ENCODE measurements at regions not wholly inside any gene's neighbourhood (a gene's known extent, or its start where the extent isn't known, plus 50 kb on each side); places are given as distances from the start of the nearest gene placed in this dataset.

GRCh38 chr9:115985657-115986056 is 167.9 kb upstream of the PAPPA start:
- Histone ChIP-seq H3K4me1 (ENCODE audit: control insufficient read depth in 3 of 3, insufficient read depth in 2 of 3, low read depth in 1 of 3, low read length in 2 of 3) (no peaks in the 10 kb centered on the region), H3K4me3 (ENCODE audit: low read depth in 1 of 3, low read length in 3 of 3) (no peak overlapping the region), H3K27ac (ENCODE audit: low read depth in 1 of 3, low read length in 2 of 3) (no peak overlapping the region), H3K27me3 (ENCODE audit: control insufficient read depth in 3 of 3, insufficient read depth in 3 of 3, low read length in 3 of 3) (no peaks in the 10 kb centered on the region), H3K9me3 (ENCODE audit: control insufficient read depth in 2 of 2, insufficient read depth in 1 of 2, low read depth in 1 of 2, low read length in 1 of 2) (no peaks in the 10 kb centered on the region), H3K36me3 (ENCODE audit: control insufficient read depth in 3 of 3, insufficient read depth in 2 of 3, low read depth in 1 of 3, low read length in 3 of 3) (no peaks in the 10 kb centered on the region)
- WGBS, 3 donors = 88 to 92% (median 90%) methylated on average over 1 of the region's 1 CpG
- FAIRE-seq = no peak
- DNase-seq = no peak

GRCh38 chr9:115986508-115986907 is 167.1 kb upstream of the PAPPA start:
- Histone ChIP-seq H3K27ac (ENCODE audit: low read depth in 1 of 3, low read length in 2 of 3) (no peak overlapping the region), H3K9me3 (ENCODE audit: control insufficient read depth in 2 of 2, insufficient read depth in 1 of 2, low read depth in 1 of 2, low read length in 1 of 2) (no peaks in the 10 kb centered on the region), H3K4me1 (ENCODE audit: control insufficient read depth in 3 of 3, insufficient read depth in 2 of 3, low read depth in 1 of 3, low read length in 2 of 3) (no peaks in the 10 kb centered on the region), H3K4me3 (ENCODE audit: low read depth in 1 of 3, low read length in 3 of 3) (no peak overlapping the region), H3K36me3 (ENCODE audit: control insufficient read depth in 3 of 3, insufficient read depth in 2 of 3, low read depth in 1 of 3, low read length in 3 of 3) (no peaks in the 10 kb centered on the region), H3K27me3 (ENCODE audit: control insufficient read depth in 3 of 3, insufficient read depth in 3 of 3, low read length in 3 of 3) (no peaks in the 10 kb centered on the region)
- DNase-seq = no peak
- 87 to 92% (median 92%) methylated on average over 3 of the region's 3 CpGs for WGBS, 3 donors
- no peak for FAIRE-seq

- Histone ChIP-seq H3K27me3 (ENCODE audit: control insufficient read depth in 3 of 3, insufficient read depth in 3 of 3, low read length in 3 of 3) (no peaks in the 10 kb centered on the region), H3K4me3 (ENCODE audit: low read depth in 1 of 3, low read length in 3 of 3) (no peak overlapping the region), H3K4me1 (ENCODE audit: control insufficient read depth in 3 of 3, insufficient read depth in 2 of 3, low read depth in 1 of 3, low read length in 2 of 3) (no peaks in the 10 kb centered on the region), H3K36me3 (ENCODE audit: control insufficient read depth in 3 of 3, insufficient read depth in 2 of 3, low read depth in 1 of 3, low read length in 3 of 3) (no peaks in the 10 kb centered on the region), H3K27ac (ENCODE audit: low read depth in 1 of 3, low read length in 2 of 3) (no peak overlapping the region), H3K9me3 (ENCODE audit: control insufficient read depth in 2 of 2, insufficient read depth in 1 of 2, low read depth in 1 of 2, low read length in 1 of 2) (no peaks in the 10 kb centered on the region)
- no peak for FAIRE-seq
- no peak for DNase-seq
- WGBS, 3 donors = 76 to 90% (median 82%) methylated on average over 2 of the region's 2 CpGs
These were observed 164.9 kb upstream of the PAPPA start for GRCh38 chr9:115988701-115989100.

- H3K27ac ChIP-seq (ENCODE audit: low read depth in 1 of 3, low read length in 2 of 3) = no peak overlapping the region
- no peaks in the 10 kb centered on the region for H3K27me3 ChIP-seq (ENCODE audit: control insufficient read depth in 3 of 3, insufficient read depth in 3 of 3, low read length in 3 of 3)
- WGBS, 3 donors = 55 to 77% (median 66%) methylated on average over 4 of the region's 4 CpGs
- no peaks in the 10 kb centered on the region for H3K36me3 ChIP-seq (ENCODE audit: control insufficient read depth in 3 of 3, insufficient read depth in 2 of 3, low read depth in 1 of 3, low read length in 3 of 3)
- H3K9me3 ChIP-seq (ENCODE audit: control insufficient read depth in 2 of 2, insufficient read depth in 1 of 2, low read depth in 1 of 2, low read length in 1 of 2) = no peaks in the 10 kb centered on the region
- FAIRE-seq = no peak
- no peaks in the 10 kb centered on the region for H3K4me1 ChIP-seq (ENCODE audit: control insufficient read depth in 3 of 3, insufficient read depth in 2 of 3, low read depth in 1 of 3, low read length in 2 of 3)
- no peak overlapping the region for H3K4me3 ChIP-seq (ENCODE audit: low read depth in 1 of 3, low read length in 3 of 3)
- no peak for DNase-seq
These were observed 163.8 kb upstream of the PAPPA start for GRCh38 chr9:115989831-115990230.

GRCh38 chr9:115992834-115993233 is 160.8 kb upstream of the PAPPA start:
- Histone ChIP-seq H3K4me1 (ENCODE audit: control insufficient read depth in 3 of 3, insufficient read depth in 2 of 3, low read depth in 1 of 3, low read length in 2 of 3) (no peaks in the 10 kb centered on the region), H3K27ac (ENCODE audit: low read depth in 1 of 3, low read length in 2 of 3) (no peak overlapping the region), H3K4me3 (ENCODE audit: low read depth in 1 of 3, low read length in 3 of 3) (no peak overlapping the region), H3K27me3 (ENCODE audit: control insufficient read depth in 3 of 3, insufficient read depth in 3 of 3, low read length in 3 of 3) (no peaks in the 10 kb centered on the region), H3K36me3 (ENCODE audit: control insufficient read depth in 3 of 3, insufficient read depth in 2 of 3, low read depth in 1 of 3, low read length in 3 of 3) (no peaks in the 10 kb centered on the region), H3K9me3 (ENCODE audit: control insufficient read depth in 2 of 2, insufficient read depth in 1 of 2, low read depth in 1 of 2, low read length in 1 of 2) (no peaks in the 10 kb centered on the region)
- no peak for FAIRE-seq
- 84 to 90% (median 86%) methylated on average over 4 of the region's 4 CpGs for WGBS, 3 donors
- DNase-seq = no peak

- DNase-seq (no peak), FAIRE-seq (no peak)
- no peaks in the 10 kb centered on the region for H3K36me3 ChIP-seq (ENCODE audit: control insufficient read depth in 3 of 3, insufficient read depth in 2 of 3, low read depth in 1 of 3, low read length in 3 of 3)
- H3K9me3 ChIP-seq (ENCODE audit: control insufficient read depth in 2 of 2, insufficient read depth in 1 of 2, low read depth in 1 of 2, low read length in 1 of 2) = no peaks in the 10 kb centered on the region
- H3K27me3 ChIP-seq (ENCODE audit: control insufficient read depth in 3 of 3, insufficient read depth in 3 of 3, low read length in 3 of 3) = no peaks in the 10 kb centered on the region
- 46 to 58% (median 58%) methylated on average over 1 of the region's 1 CpG for WGBS, 3 donors
- no peak overlapping the region for H3K27ac ChIP-seq (ENCODE audit: low read depth in 1 of 3, low read length in 2 of 3)
- no peaks in the 10 kb centered on the region for H3K4me1 ChIP-seq (ENCODE audit: control insufficient read depth in 3 of 3, insufficient read depth in 2 of 3, low read depth in 1 of 3, low read length in 2 of 3)
- H3K4me3 ChIP-seq (ENCODE audit: low read depth in 1 of 3, low read length in 3 of 3) = no peak overlapping the region
These were observed 155.7 kb upstream of the PAPPA start for GRCh38 chr9:115997923-115998322.

GRCh38 chr9:115998666-115999065 is 154.9 kb upstream of the PAPPA start:
- H3K27me3 ChIP-seq (ENCODE audit: control insufficient read depth in 3 of 3, insufficient read depth in 3 of 3, low read length in 3 of 3) = no peaks in the 10 kb centered on the region
- H3K9me3 ChIP-seq (ENCODE audit: control insufficient read depth in 2 of 2, insufficient read depth in 1 of 2, low read depth in 1 of 2, low read length in 1 of 2) = no peaks in the 10 kb centered on the region
- H3K4me1 ChIP-seq (ENCODE audit: control insufficient read depth in 3 of 3, insufficient read depth in 2 of 3, low read depth in 1 of 3, low read length in 2 of 3) = no peaks in the 10 kb centered on the region
- H3K36me3 ChIP-seq (ENCODE audit: control insufficient read depth in 3 of 3, insufficient read depth in 2 of 3, low read depth in 1 of 3, low read length in 3 of 3) = no peaks in the 10 kb centered on the region
- DNase-seq = no peak
- FAIRE-seq = no peak
- H3K4me3 ChIP-seq (ENCODE audit: low read depth in 1 of 3, low read length in 3 of 3) = no peak overlapping the region
- H3K27ac ChIP-seq (ENCODE audit: low read depth in 1 of 3, low read length in 2 of 3) = no peak overlapping the region

GRCh38 chr9:115999498-115999897 is 154.1 kb upstream of the PAPPA start:
- 59 to 78% (median 71%) methylated on average over 2 of the region's 2 CpGs for WGBS, 3 donors
- Histone ChIP-seq H3K4me3 (ENCODE audit: low read depth in 1 of 3, low read length in 3 of 3) (no peak overlapping the region), H3K27me3 (ENCODE audit: control insufficient read depth in 3 of 3, insufficient read depth in 3 of 3, low read length in 3 of 3) (no peaks in the 10 kb centered on the region), H3K36me3 (ENCODE audit: control insufficient read depth in 3 of 3, insufficient read depth in 2 of 3, low read depth in 1 of 3, low read length in 3 of 3) (no peaks in the 10 kb centered on the region), H3K9me3 (ENCODE audit: control insufficient read depth in 2 of 2, insufficient read depth in 1 of 2, low read depth in 1 of 2, low read length in 1 of 2) (no peaks in the 10 kb centered on the region), H3K27ac (ENCODE audit: low read depth in 1 of 3, low read length in 2 of 3) (no peak overlapping the region), H3K4me1 (ENCODE audit: control insufficient read depth in 3 of 3, insufficient read depth in 2 of 3, low read depth in 1 of 3, low read length in 2 of 3) (no peaks in the 10 kb centered on the region)
- no peak for FAIRE-seq
- no peak for DNase-seq

- 61 to 71% (median 66%) methylated on average over 4 of the region's 4 CpGs for WGBS, 3 donors
- FAIRE-seq (no peak), DNase-seq (peak; percentile 6 to 8)
These were observed 152.8 kb upstream of the PAPPA start for GRCh38 chr9:116000748-116001329.

More at GRCh38 chr9:116000748-116001329, 152.8 kb upstream of the PAPPA start:
- no peaks in the 10 kb centered on the region for H3K27me3 ChIP-seq (ENCODE audit: control insufficient read depth in 3 of 3, insufficient read depth in 3 of 3, low read length in 3 of 3)
- H3K36me3 ChIP-seq (ENCODE audit: control insufficient read depth in 3 of 3, insufficient read depth in 2 of 3, low read depth in 1 of 3, low read length in 3 of 3) = no peaks in the 10 kb centered on the region
- no peak overlapping the region for H3K27ac ChIP-seq (ENCODE audit: low read depth in 1 of 3, low read length in 2 of 3)
- H3K4me1 ChIP-seq (ENCODE audit: control insufficient read depth in 3 of 3, insufficient read depth in 2 of 3, low read depth in 1 of 3, low read length in 2 of 3) = no peaks in the 10 kb centered on the region
- no peaks in the 10 kb centered on the region for H3K9me3 ChIP-seq (ENCODE audit: control insufficient read depth in 2 of 2, insufficient read depth in 1 of 2, low read depth in 1 of 2, low read length in 1 of 2)
- H3K4me3 ChIP-seq (ENCODE audit: low read depth in 1 of 3, low read length in 3 of 3) = no peak overlapping the region
